ENCODE measurements at regions not wholly inside any gene's neighbourhood (a gene's known extent, or its start where the extent isn't known, plus 50 kb on each side); places are given as distances from the start of the nearest gene placed in this dataset.

DNA sequence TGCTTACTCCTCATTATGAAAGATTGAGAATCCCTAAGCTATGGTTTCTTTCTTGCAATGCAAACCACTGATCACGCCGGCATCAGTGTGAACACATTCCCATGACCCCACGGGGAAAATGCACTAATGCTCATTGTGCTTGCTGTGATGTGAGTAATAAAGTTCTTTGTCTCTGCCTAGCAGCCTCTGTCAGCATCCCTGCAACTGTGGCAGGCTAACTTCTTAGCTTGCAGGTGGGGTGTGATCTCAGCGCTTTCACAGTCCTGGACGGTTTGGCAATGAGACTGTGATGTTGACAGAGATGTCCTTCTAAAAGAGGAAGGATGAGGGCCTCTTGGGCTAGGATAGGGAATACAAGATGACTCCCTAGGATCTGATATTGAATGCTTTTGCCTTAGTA lies 1218.7 kb downstream of the EFNA5 start:
- TF ChIP-seq, protein P1, sequence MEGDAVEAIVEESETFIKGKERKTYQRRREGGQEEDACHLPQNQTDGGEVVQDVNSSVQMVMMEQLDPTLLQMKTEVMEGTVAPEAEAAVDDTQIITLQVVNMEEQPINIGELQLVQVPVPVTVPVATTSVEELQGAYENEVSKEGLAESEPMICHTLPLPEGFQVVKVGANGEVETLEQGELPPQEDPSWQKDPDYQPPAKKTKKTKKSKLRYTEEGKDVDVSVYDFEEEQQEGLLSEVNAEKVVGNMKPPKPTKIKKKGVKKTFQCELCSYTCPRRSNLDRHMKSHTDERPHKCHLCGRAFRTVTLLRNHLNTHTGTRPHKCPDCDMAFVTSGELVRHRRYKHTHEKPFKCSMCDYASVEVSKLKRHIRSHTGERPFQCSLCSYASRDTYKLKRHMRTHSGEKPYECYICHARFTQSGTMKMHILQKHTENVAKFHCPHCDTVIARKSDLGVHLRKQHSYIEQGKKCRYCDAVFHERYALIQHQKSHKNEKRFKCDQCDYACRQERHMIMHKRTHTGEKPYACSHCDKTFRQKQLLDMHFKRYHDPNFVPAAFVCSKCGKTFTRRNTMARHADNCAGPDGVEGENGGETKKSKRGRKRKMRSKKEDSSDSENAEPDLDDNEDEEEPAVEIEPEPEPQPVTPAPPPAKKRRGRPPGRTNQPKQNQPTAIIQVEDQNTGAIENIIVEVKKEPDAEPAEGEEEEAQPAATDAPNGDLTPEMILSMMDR (IDR thresholded peaks at IDR 0.05) = no peak
- TF ChIP-seq POLR2A (IDR thresholded peaks at IDR 0.05) (no peak), POLR2AphosphoS5 (IDR thresholded peaks at IDR 0.05) (no peak), EP300 (IDR thresholded peaks at IDR 0.05) (no peak)
